IMR-90 (cell line): ENCODE measurements at regions not wholly inside any gene's neighbourhood (a gene's known extent, or its start where the extent isn't known, plus 50 kb on each side); places are given as distances from the start of the nearest gene placed in this dataset.

Experiments used
- ATAC-seq: fragments of 200-7000 bp; cut with Tn5 transposase; 2 replicates; pipeline ENCODE4 v1.9.1; 2020; ENCODE audit warnings: low read depth, mild to moderate bottlenecking, moderate library complexity
- BruUV-seq: library from RNA; stranded (reverse); fragments of 400-500 nt; replicated peaks from 2 replicates; lab custom pipeline; 2021; lab: Mats Ljungman, UMichigan
- CTCF ChIA-PET: fragments of 300-600 bp; formaldehyde crosslinking; extraction: SDS; loops from one replicate; lab custom pipeline; 2021; ENCODE audit warnings: antibody characterized with exemption; lab: Yijun Ruan, JAX
- POLR2A ChIA-PET: fragments of 300-600 bp; sonication (Branson Sonifier 250); formaldehyde crosslinking; loops from one replicate; lab custom pipeline; 2022; ENCODE audit warnings: antibody characterized with exemption; ENCODE audit not compliant: unreplicated experiment; lab: Charles Lee
- DNase-seq: peaks from one replicate; pipeline ENCODE4 v3.0.0; 2013
- H2AFZ ChIP-seq: replicated peaks from 2 replicates; pipeline ENCODE3; 2013; ENCODE audit warnings: low read length, mild to moderate bottlenecking; ENCODE audit not compliant: poor library complexity
- H2AK5ac ChIP-seq: 2 replicates; pipeline ENCODE4 v1.6.1; 2013; ENCODE audit warnings: low read depth, low read length, inconsistent platforms
- H2AK9ac ChIP-seq: replicated peaks from 2 replicates; pipeline ENCODE3; 2013; ENCODE audit warnings: mild to moderate bottlenecking, low read depth, low read length, moderate library complexity; ENCODE audit not compliant: poor library complexity
- H2BK120ac ChIP-seq: 2 replicates; pipeline ENCODE4 v1.6.1; 2013; ENCODE audit warnings: low read depth, low read length, inconsistent platforms
- H2BK15ac ChIP-seq: 3 replicates; pipeline ENCODE4 v1.6.1; 2013; ENCODE audit warnings: low read depth, low read length, inconsistent platforms
- H2BK20ac ChIP-seq: 2 replicates; pipeline ENCODE4 v1.6.1; 2013; ENCODE audit warnings: low read depth, mild to moderate bottlenecking, inconsistent platforms, low read length, moderate library complexity
- H2BK5ac ChIP-seq: 2 replicates; pipeline ENCODE4 v1.6.1; 2013; ENCODE audit warnings: mild to moderate bottlenecking, low read depth, low read length, inconsistent platforms; ENCODE audit not compliant: poor library complexity, severe bottlenecking
- H3K14ac ChIP-seq: replicated peaks from 2 replicates; pipeline ENCODE4 v1.6.1; 2013; ENCODE audit warnings: low read depth, low read length, inconsistent platforms
- H3K18ac ChIP-seq: 2 replicates; pipeline ENCODE4 v1.6.1; 2013; ENCODE audit warnings: low read depth, low read length, control low read depth
- H3K23ac ChIP-seq: 2 replicates; pipeline ENCODE4 v1.6.1; 2013; ENCODE audit warnings: low read depth, low read length, inconsistent platforms
- H3K27ac ChIP-seq: 2 replicates; pipeline ENCODE4 v1.5.1; 2013; ENCODE audit warnings: mild to moderate bottlenecking, control low read depth, low read length; ENCODE audit not compliant: insufficient read depth
- H3K27me3 ChIP-seq: 2 replicates; pipeline ENCODE4 v1.6.1; 2013; ENCODE audit warnings: low read length; ENCODE audit not compliant: control insufficient read depth, insufficient read depth
- H3K36me3 ChIP-seq: 2 replicates; pipeline ENCODE4 v1.6.1; 2013; ENCODE audit warnings: low read length, mixed read lengths; ENCODE audit not compliant: control insufficient read depth, insufficient read depth
- H3K4ac ChIP-seq: 2 replicates; pipeline ENCODE4 v1.6.1; 2013; ENCODE audit warnings: low read depth, low read length, inconsistent platforms
- H3K4me1 ChIP-seq: 2 replicates; pipeline ENCODE4 v1.6.1; 2013; ENCODE audit warnings: low read length, mixed read lengths; ENCODE audit not compliant: control insufficient read depth, insufficient read depth
- H3K4me2 ChIP-seq: 2 replicates; pipeline ENCODE4 v1.6.1; 2013; ENCODE audit warnings: low read depth, mild to moderate bottlenecking, control low read depth, low read length, moderate library complexity
- H3K4me3 ChIP-seq: 2 replicates; pipeline ENCODE4 v1.5.1; 2013; ENCODE audit warnings: low read depth, mild to moderate bottlenecking, control low read depth, low read length, moderate library complexity; ENCODE audit not compliant: insufficient read depth
- H3K56ac ChIP-seq: 2 replicates; pipeline ENCODE4 v1.6.1; 2013; ENCODE audit warnings: low read length, inconsistent platforms; ENCODE audit not compliant: insufficient read depth; ENCODE audit errors: extremely low read depth
- H3K79me1 ChIP-seq, 2 experiments: 2 replicates each; pipeline ENCODE4 v1.6.1; 2013; ENCODE audit warnings: low read length in 2 of 2, inconsistent platforms in 1 of 2, low read depth in 1 of 2
- H3K9ac ChIP-seq: 2 replicates; pipeline ENCODE4 v1.6.1; 2013; ENCODE audit warnings: low read depth, low read length, control low read depth
- H3K9me1 ChIP-seq: 2 replicates; pipeline ENCODE4 v1.6.1; 2013; ENCODE audit warnings: low read length, inconsistent platforms; ENCODE audit not compliant: insufficient read depth
- H3K9me3 ChIP-seq: 2 replicates; pipeline ENCODE4 v1.6.1; 2013; ENCODE audit warnings: low read length; ENCODE audit not compliant: control insufficient read depth, insufficient read depth
- H4K20me1 ChIP-seq: 2 replicates; pipeline ENCODE4 v1.6.1; 2013; ENCODE audit warnings: low read length, inconsistent platforms; ENCODE audit not compliant: insufficient read depth
- H4K5ac ChIP-seq: 2 replicates; pipeline ENCODE4 v1.6.1; 2013; ENCODE audit warnings: mild to moderate bottlenecking, low read depth, low read length, control low read depth
- H4K8ac ChIP-seq, 2 experiments: 2 replicates each; pipeline ENCODE4 v1.6.1; 2013; ENCODE audit warnings: low read depth in 2 of 2, low read length in 2 of 2, control low read depth in 1 of 2, inconsistent platforms in 1 of 2
- H4K91ac ChIP-seq: 2 replicates; pipeline ENCODE4 v1.6.1; 2013; ENCODE audit warnings: low read depth, low read length, inconsistent platforms; ENCODE audit not compliant: insufficient read depth
- ELK1 ChIP-seq: fragments of 150-350 bp; IDR thresholded peaks from 2 replicates; pipeline ENCODE4 v1.6.1; 2016; ENCODE audit warnings: low read depth, mild to moderate bottlenecking, low read length, moderate library complexity, borderline replicate concordance
- FOS ChIP-seq: fragments of 150-350 bp; IDR thresholded peaks from 2 replicates; pipeline ENCODE4 v1.6.1; 2016; ENCODE audit warnings: low read depth, low read length
- WGBS, 2 experiments: methylation state at CpG; one replicate each; pipeline versions ENCODE4 v1.1.5 to v1.1.7; 2013; ENCODE audit warnings: missing lambda C conversion rate in 2 of 2; ENCODE audit not compliant: insufficient read length in 1 of 2; ENCODE audit errors: extremely low coverage in 2 of 2; 5-methylcytosine and 5-hydroxymethylcytosine counted together
- dilution Hi-C: fragments of 300-500 bp; cut with HindIII; formaldehyde crosslinking; loops from one replicate; pipeline ENCODE4 v1.14.3; 2018; ENCODE audit warnings: low sequenced_read_pairs; ENCODE audit not compliant: unreplicated experiment
- in situ Hi-C: fragments of 300-500 bp; cut with MboI; formaldehyde crosslinking; loops from 3 replicates; pipeline ENCODE4 v1.14.3; 2019; ENCODE audit warnings: low sequenced_read_pairs, inconsistent platforms, mixed read lengths
- intact Hi-C: fragments of 100-400 bp; cut with micrococcal nuclease; formaldehyde crosslinking; loops from 2 replicates; pipeline ENCODE4 v1.10.0; 2022

DNA sequence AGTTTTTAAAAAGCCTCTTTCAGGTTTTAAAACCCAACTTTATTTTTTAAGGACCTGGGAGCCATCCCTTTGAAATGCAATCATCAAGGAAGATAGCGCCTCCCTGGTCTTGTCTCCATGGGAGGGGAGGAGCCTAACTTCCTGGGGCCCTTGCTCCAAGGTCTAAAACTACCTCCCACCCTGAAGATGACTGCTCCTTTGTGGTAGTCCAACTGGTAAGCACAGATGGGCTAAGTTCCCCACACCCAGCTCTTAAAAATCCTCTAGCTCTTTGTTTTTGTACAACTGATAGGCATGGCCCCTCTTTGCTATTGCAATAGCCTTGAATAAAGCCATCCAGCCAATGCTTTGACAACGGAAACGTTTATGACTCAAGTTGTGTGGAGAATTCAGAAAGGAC, 716.8 kb downstream of the CBLN2 start:
- Histone ChIP-seq H2BK5ac (no peak overlapping the region), H2BK120ac (no peak overlapping the region), H2BK20ac (no peak overlapping the region), H3K27me3 (no peaks in the 10 kb centered on the region), H3K23ac (no peak overlapping the region), H4K91ac (no peak overlapping the region), H3K56ac (no peak overlapping the region), H2AK5ac (no peak overlapping the region), H3K79me1 (no peaks in the 10 kb centered on the region), H3K4ac (no peak overlapping the region), H3K4me2 (no peak overlapping the region), H4K5ac (no peak overlapping the region), H4K20me1 (no peaks in the 10 kb centered on the region), H3K36me3 (no peaks in the 10 kb centered on the region), H3K9ac (no peak overlapping the region), H3K9me1 (no peaks in the 10 kb centered on the region), H2AK9ac (no peak overlapping the region), H2AFZ (no peak overlapping the region), H3K27ac (no peak overlapping the region), H3K14ac (no peak overlapping the region), H3K4me1 (no peaks in the 10 kb centered on the region), H3K9me3 (no peaks in the 10 kb centered on the region), H4K8ac (no peak overlapping the region), H2BK15ac (no peak overlapping the region), H3K18ac (no peak overlapping the region), H3K4me3 (no peak overlapping the region)
- in situ Hi-C loops = no loop called here
- dilution Hi-C loops = no loop called here
- WGBS, 2 experiments = 63% methylated on average over 2 of the region's 3 CpGs; no CpG with 5 or more reads in 1 of the 2 experiments
- ChIA-PET POLR2A (no interaction called here), CTCF (no interaction called here)
- BruUV-seq = no TSS peak
- TF ChIP-seq ELK1 = no peak
- no peak for TF ChIP-seq FOS
- intact Hi-C loops = no loop called here
- DNase-seq = no peak
- no peak for ATAC-seq
